ENCODE measurements at regions not wholly inside any gene's neighbourhood (a gene's known extent, or its start where the extent isn't known, plus 50 kb on each side); places are given as distances from the start of the nearest gene placed in this dataset.

GRCh38 chr5:145236127-145236526 lies 599.0 kb downstream of the PRELID2 start (continued):
- no peak for TF ChIP-seq REST (IDR thresholded peaks at IDR 0.05; ENCODE audit: borderline replicate concordance)
- TF ChIP-seq REST (CRISPR knock-in tag; IDR thresholded peaks at IDR 0.05; ENCODE audit: low read depth) = no peak
- no peak for TF ChIP-seq MTA1 (IDR thresholded peaks at IDR 0.05; ENCODE audit: borderline replicate concordance)

- no peaks in the 10 kb centered on the region for H4K20me1 ChIP-seq (replicated peaks; ENCODE audit: control insufficient read depth, insufficient read depth, low read length)
- in situ Hi-C loops (cut with MboI) = no loop called here
- CTCF ChIA-PET (ENCODE audit: low intra/inter-chr PET ratio) = no interaction called here
These were observed 601.7 kb downstream of the PRELID2 start for GRCh38 chr5:145233461-145233860.

More at GRCh38 chr5:145233461-145233860, 601.7 kb downstream of the PRELID2 start:
- WGBS (ENCODE audit: insufficient coverage, low coverage, missing lambda C conversion rate) = 0% methylated on average over 3 of the region's 3 CpGs
- no peak for DNase-seq (ENCODE audit: extremely low read depth in 1 of 4, low spot score in 3 of 4)
- Histone ChIP-seq H3K9me3 (replicated peaks; ENCODE audit: control insufficient read depth, insufficient read depth, low read depth, low read length) (no peaks in the 10 kb centered on the region; the same call in 1 of the 2 replicates), H3K79me2 (ENCODE audit: control insufficient read depth, insufficient read depth, low read length) (no peaks in the 10 kb centered on the region), H3K9me1 (ENCODE audit: control insufficient read depth, insufficient read depth, low read length) (no peaks in the 10 kb centered on the region), H2AFZ (ENCODE audit: low read depth, low read length) (no peak overlapping the region), H3K4me2 (ENCODE audit: insufficient read depth, low read length) (no peak overlapping the region), H3K27me3 (ENCODE audit: control insufficient read depth in 2 of 2, insufficient read depth in 2 of 2, low read length in 2 of 2) (no peaks in the 10 kb centered on the region), H3K4me3 (no peak overlapping the region), H3K27ac (ENCODE audit: extremely low read depth, low read depth, low read length) (no peak overlapping the region), H3K36me3 (ENCODE audit: control insufficient read depth, insufficient read depth, low read length) (no peaks in the 10 kb centered on the region), H3K9ac (ENCODE audit: insufficient read depth in 1 of 2, low read depth in 2 of 2, low read length in 2 of 2) (no peak overlapping the region), H3K4me1 (replicated peaks in 1 of 2; ENCODE audit: control insufficient read depth in 2 of 2, insufficient read depth in 2 of 2, low read length in 2 of 2) (no peaks in the 10 kb centered on the region)
- FAIRE-seq = no peak
- TF ChIP-seq HMGN3 (IDR thresholded peaks at IDR 0.05; ENCODE audit: borderline replicate concordance, extremely low read depth, insufficient read length, low read depth, low read length) (no peak), ZBTB1 (CRISPR knock-in tag; IDR thresholded peaks at IDR 0.05; ENCODE audit: borderline replicate concordance, low read depth) (no peak), MAFF (IDR thresholded peaks at IDR 0.05; ENCODE audit: low read length) (peak; percentile 3; the same call in 1 of the 2 replicates), ZNF316 (IDR thresholded peaks at IDR 0.05) (peak; percentile 6; the same call in 1 of the 2 replicates)
- intact Hi-C loops (cut with micrococcal nuclease) = loop anchor here (10.0 kb wide), 1 partner anchor 1029 kb away; no protein-coding TSS in a partner anchor
- no peak for ATAC-seq
- no TSS peak for BruUV-seq (replicated peaks)
- POLR2A ChIA-PET = no interaction called here

Measured in K562 (cell line).